HG03354 (cell line): ENCODE measurements at regions not wholly inside any gene's neighbourhood (a gene's known extent, or its start where the extent isn't known, plus 50 kb on each side); places are given as distances from the start of the nearest gene placed in this dataset.

Source experiments
- ATAC-seq: cut with Tn5 transposase; IDR thresholded peaks from one replicate; pipeline ENCODE4 v1.9.1; 2021; ENCODE audit warnings: mild to moderate bottlenecking; ENCODE audit not compliant: unreplicated experiment, poor library complexity, severe bottlenecking

GRCh38 chr7:145347271-145347670, 511.4 kb upstream of the TPK1 start:
- ATAC-seq, result no peak

DNA sequence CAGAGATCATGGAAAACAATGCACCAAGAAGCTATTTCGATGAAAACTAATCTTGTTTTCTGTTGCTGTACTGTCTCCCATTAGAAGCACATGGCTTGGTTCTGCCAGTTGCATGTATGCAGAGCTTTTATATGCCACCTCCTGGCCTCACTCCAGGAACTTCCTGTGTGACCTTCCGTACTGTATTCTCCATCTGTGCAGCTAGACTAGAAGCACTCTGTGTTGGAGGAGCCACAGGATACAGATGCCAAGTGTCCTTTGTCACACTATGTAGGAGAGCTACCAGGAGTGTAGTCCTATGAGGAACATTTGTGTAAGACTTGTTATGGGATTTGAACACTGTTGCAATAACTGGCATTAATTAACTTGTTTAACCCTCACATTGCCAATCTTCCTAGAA, 503.5 kb upstream of the TPK1 start:
- no peak for ATAC-seq

DNA sequence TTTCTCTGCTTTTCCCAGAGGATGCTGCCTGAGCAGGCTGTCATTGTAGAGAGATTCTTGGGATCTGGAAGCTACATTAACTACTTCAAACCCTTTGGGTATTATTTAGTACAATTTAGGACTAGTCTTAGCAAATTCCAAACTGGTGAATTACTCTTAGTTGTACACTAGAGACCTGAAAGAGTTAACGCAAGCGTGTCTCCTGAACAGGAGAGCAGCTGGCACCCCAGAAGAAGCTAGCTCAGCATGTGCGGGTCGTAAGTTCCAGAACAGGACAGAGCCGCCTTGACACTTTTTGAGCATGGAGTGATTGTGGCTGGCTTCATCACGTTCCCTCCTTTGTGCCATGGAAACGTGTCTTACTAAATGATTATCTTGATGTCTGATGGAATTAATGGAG, 495.7 kb upstream of the TPK1 start:
- ATAC-seq, result no peak

GRCh38 chr7:145331076-145331475, 495.2 kb upstream of the TPK1 start:
- no peak for ATAC-seq

GRCh38 chr7:145327646-145328045, 491.8 kb upstream of the TPK1 start:
- no peak for ATAC-seq

GRCh38 chr7:145324081-145324480, 488.2 kb upstream of the TPK1 start:
- ATAC-seq, result no peak

GRCh38 chr7:145313551-145313950, 477.7 kb upstream of the TPK1 start:
- ATAC-seq, result no peak

GRCh38 chr7:145293754-145294153, 457.9 kb upstream of the TPK1 start:
- no peak for ATAC-seq

DNA sequence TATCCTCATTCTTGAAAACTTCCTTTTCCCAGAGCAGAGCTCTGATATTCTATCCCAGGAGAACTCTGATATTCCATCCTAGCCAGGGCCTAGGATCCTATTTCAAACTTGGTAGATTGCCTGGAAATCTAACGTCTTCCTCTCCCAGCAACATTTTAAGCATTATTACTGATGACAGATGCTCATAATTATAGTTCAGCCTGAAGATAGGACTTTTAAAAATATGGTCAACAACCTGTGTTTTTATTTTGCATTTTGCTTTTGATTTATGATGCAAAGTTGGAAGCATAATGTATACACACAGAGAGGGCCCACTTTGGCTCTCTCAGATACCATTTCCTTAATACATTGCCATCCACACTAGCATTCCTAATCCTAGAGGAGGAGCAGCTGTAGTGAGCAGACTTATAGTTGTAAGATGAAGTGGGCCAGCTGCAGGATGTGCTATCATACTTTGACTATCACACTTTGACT, 457.4 kb upstream of the TPK1 start:
- ATAC-seq, result no peak

DNA sequence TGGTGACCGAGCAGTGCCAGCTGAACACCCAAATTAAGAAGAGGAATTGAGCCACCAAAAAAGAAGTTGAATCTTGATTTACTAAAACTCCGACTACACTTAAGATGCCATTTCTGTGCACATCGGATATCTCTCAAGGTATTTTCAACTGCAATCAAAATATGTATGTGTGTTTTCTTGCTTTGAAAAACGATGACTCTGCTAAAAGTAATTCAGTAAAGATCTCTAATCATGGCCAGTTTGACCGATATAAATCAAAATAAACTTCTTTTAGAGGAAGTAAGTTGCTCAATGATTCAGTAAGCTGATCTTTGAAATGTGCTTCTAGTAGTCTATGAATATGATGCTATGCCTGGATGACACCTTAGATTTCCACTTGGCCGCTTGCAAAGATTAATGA, 453.5 kb upstream of the TPK1 start:
- ATAC-seq, result no peak

DNA sequence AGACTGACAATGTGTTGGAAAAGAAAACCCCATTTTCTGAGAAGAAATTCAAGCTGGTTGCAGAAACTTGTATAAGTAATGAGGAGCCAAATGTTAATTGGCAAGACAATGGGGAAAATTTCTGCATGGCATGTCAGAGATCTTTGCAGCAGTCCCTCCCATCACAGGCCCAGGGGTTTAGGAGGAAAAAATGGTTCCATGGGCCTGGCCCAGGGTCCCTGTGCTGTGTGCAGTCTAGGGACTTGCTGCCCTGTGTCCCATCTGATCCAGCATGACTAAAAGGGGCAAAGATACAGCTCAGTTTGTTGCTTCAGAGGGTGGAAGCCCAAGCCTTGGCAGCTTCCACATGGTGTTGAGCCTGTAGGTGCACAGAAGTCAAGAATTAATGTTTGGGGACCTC, 440.3 kb upstream of the TPK1 start:
- ATAC-seq, result no peak

DNA sequence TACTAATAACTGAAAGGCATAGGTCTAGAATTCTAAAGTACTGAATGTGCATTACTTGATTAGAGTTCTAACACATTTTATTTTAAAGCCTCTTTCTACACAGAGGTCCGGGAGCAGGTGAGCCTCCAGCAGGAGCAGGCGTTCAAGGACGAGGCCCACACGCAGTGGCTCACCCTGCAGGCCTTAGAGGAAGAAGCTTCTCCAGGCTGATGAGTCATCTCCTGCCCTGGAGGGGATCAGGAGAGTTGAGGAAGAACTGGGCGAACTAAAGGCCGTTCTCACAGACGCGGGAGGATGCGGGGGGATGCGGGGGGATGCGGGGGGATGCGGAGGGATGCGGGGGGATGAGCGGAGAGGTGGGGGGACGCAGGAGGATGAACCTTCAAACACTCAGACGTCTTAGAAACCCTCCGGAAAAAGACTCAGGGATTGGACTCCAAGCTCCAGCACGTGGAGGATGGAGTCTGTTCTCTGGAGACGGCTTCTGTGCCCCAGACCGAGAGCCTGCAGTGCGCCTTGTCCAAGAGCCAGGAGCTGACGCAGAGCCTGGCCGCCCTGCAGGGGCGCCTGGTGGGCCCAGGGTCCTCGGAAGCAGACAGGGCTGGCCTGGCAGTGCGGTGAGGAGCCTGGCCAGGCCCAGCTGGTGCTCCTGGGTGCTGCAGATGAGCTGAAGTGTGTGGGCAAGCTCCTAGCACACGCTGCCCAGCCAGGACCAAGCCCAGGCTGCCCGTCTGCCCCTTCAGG, 433.7 kb upstream of the TPK1 start:
- no peak for ATAC-seq

GRCh38 chr7:145265180-145265579, 429.3 kb upstream of the TPK1 start:
- ATAC-seq, result no peak

DNA sequence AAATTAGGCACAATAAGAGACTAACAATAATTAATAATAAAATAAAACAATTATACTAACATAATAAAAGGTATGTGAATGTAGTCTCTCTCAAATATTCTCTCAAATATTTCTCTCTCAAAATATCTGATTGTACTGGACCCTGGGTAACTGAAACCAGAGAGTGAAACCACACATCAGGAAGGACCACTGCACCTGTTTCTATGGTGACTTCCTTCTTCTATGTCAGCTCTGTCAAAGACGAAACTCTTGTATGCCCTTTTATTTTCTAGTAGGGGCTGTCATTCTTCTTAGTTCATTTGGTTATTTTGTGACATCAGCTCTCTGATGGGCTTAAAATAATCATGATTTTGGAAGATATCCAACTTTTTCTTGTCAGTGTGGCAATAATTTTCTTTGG, 428.0 kb upstream of the TPK1 start:
- ATAC-seq, result no peak

DNA sequence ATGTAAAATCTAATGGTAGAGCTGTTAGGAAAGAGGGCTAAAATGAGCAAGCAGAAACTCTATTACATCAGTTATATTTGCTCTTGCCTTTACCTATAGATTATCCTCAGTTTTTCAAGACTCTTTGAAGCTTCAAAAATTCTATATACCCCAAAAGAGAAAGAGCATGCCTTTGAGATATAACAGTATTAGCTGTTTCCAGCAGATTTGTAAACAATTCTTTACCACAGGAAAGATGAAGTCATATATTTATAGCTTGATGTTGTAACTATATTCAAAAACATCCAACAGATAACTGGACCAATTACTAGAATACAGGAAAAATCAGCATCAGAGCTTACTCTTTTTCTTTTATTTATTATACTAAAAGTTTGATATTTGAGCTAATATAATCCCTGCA, 416.2 kb upstream of the TPK1 start:
- ATAC-seq, result no peak

- no peak for ATAC-seq
These were observed 388.9 kb upstream of the TPK1 start for GRCh38 chr7:145224775-145225174.

GRCh38 chr7:145219461-145219860, 383.6 kb upstream of the TPK1 start:
- no peak for ATAC-seq

GRCh38 chr7:145216866-145217265, 381.0 kb upstream of the TPK1 start:
- ATAC-seq, result no peak

- no peak for ATAC-seq
These were observed 376.2 kb upstream of the TPK1 start for GRCh38 chr7:145212050-145212449.

GRCh38 chr7:145211211-145211610, 375.4 kb upstream of the TPK1 start:
- no peak for ATAC-seq

DNA sequence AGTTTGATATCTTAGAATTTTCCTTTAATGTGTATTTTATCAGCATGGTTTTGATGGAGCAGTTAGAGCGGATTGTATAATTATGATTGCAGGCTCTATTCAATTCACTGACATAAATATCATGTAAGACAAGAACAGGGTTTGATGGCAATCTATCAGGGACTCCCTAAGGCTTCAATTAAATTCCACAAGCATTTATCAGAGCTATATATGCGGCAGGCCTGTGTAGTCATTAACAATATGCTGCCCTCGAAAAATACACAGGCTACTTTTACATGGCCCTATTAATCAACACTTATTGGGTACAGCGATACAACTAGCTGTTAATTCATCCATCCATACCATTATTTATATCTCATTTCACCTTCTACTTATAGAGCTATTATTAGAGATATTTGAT, 358.1 kb upstream of the TPK1 start:
- no peak for ATAC-seq

- ATAC-seq, result no peak
These were observed 349.1 kb upstream of the TPK1 start for GRCh38 chr7:145184956-145185355.
